HepG2 (cell line): ENCODE measurements at regions not wholly inside any gene's neighbourhood (a gene's known extent, or its start where the extent isn't known, plus 50 kb on each side); places are given as distances from the start of the nearest gene placed in this dataset.
"Not testable (repeated sequence)": the region's sequence is repeated elsewhere in the genome, so short reads cannot be mapped to it uniquely, and the experiment has no call there.

Source experiments
- ATAC-seq: fragments of 200-7000 bp; cut with Tn5 transposase; 3 replicates; pipeline ENCODE4 v1.9.1; 2020; ENCODE audit warnings: mild to moderate bottlenecking, moderate library complexity
- BruUV-seq: library from RNA; stranded (reverse); fragments of 400-500 nt; replicated peaks from 2 replicates; lab custom pipeline; 2021; lab: Mats Ljungman, UMichigan
- CTCF ChIA-PET: fragments of 300-600 bp; formaldehyde crosslinking; extraction: SDS; loops from one replicate; lab custom pipeline; 2021; ENCODE audit warnings: low total read pairs, inconsistent platforms, low intra/inter-chr PET ratio; lab: Yijun Ruan, JAX
- POLR2A ChIA-PET: fragments of 350-600 bp; sonication (Branson Sonifier 250); formaldehyde crosslinking; loops from one replicate; lab custom pipeline; 2020; ENCODE audit warnings: antibody characterized with exemption, inconsistent platforms; lab: Yijun Ruan, JAX
- DNase-seq: peaks from one replicate; pipeline ENCODE4 v3.0.0-alpha.2; 2015; ENCODE audit warnings: low spot score
- FAIRE-seq: peaks from 3 replicates; lab custom pipeline; 2011; peaks lifted over from hg19 to GRCh38; lab: Jason Lieb, UNC
- H2AFZ ChIP-seq: one replicate; pipeline ENCODE4 v1.6.1; 2011; ENCODE audit warnings: low read length, inconsistent platforms
- H3K27ac ChIP-seq: fragments of 300-600 bp; 3 replicates; pipeline ENCODE4 v1.8.0; 2011; ENCODE audit warnings: mixed run types, mild to moderate bottlenecking, mixed read lengths, low read length, inconsistent platforms; ENCODE audit not compliant: insufficient read depth; ENCODE audit errors: extremely low read length
- H3K27me3 ChIP-seq, 2 experiments: fragments of 200-600 bp in 1 of 2; 2 replicates in 1 of 2; 3 replicates in 1 of 2; pipeline versions ENCODE4 v1.6.0 to v1.8.0; 2011; ENCODE audit warnings: low read length in 2 of 2, mild to moderate bottlenecking in 2 of 2, moderate library complexity in 2 of 2, inconsistent platforms in 1 of 2; ENCODE audit not compliant: insufficient read depth in 2 of 2, control insufficient read depth in 1 of 2
- H3K36me3 ChIP-seq, 2 experiments: fragments of 200-600 bp in 1 of 2; replicated peaks in 1 of 2; 2 replicates in 1 of 2; 3 replicates in 1 of 2; pipeline versions ENCODE4 v1.5.1 to v1.8.0; 2011; ENCODE audit warnings: low read length in 2 of 2, inconsistent platforms in 1 of 2; ENCODE audit not compliant: insufficient read depth in 2 of 2, control insufficient read depth in 1 of 2
- H3K4me1 ChIP-seq: 2 replicates; pipeline ENCODE4 v1.5.1; 2012; ENCODE audit warnings: low read length, inconsistent platforms; ENCODE audit not compliant: insufficient read depth
- H3K4me2 ChIP-seq: 2 replicates; pipeline ENCODE4 v1.6.0; 2011; ENCODE audit warnings: low read depth, low read length, inconsistent platforms
- H3K4me3 ChIP-seq, 3 experiments: fragments of 200-600 bp in 1 of 3; sonication (generic), shearing (Covaris generic) in 1 of 3; replicated peaks in 1 of 3; 2 replicates each; pipeline ENCODE4 v1.5.1; 2011 to 2016; ENCODE audit warnings: low read length in 3 of 3, inconsistent platforms in 2 of 3, low read depth in 2 of 3, mild to moderate bottlenecking in 2 of 3, control low read depth in 1 of 3, mixed read lengths in 1 of 3; ENCODE audit not compliant: insufficient read depth in 1 of 3
- H3K79me2 ChIP-seq: one replicate; pipeline ENCODE4 v1.6.1; 2011; ENCODE audit warnings: low read length, inconsistent platforms; ENCODE audit not compliant: insufficient read depth
- H3K9ac ChIP-seq: 2 replicates; pipeline ENCODE4 v1.6.0; 2011; ENCODE audit warnings: mild to moderate bottlenecking, low read depth, low read length, inconsistent platforms; ENCODE audit not compliant: insufficient read depth
- H3K9me3 ChIP-seq: 2 replicates; pipeline ENCODE4 v1.5.1; 2012; ENCODE audit warnings: mild to moderate bottlenecking, low read length
- H4K20me1 ChIP-seq: 2 replicates; pipeline ENCODE4 v1.6.0; 2011; ENCODE audit warnings: inconsistent platforms, mild to moderate bottlenecking, low read length, moderate library complexity; ENCODE audit not compliant: insufficient read depth
- BATF2 ChIP-seq: sonication (generic); formaldehyde crosslinking; IDR thresholded peaks from 2 replicates; pipeline ENCODE4 v1.8.0; 2022; ENCODE audit warnings: mild to moderate bottlenecking, missing genetic modification reagents, moderate library complexity
- CC2D1A ChIP-seq: sonication (generic); formaldehyde crosslinking; IDR thresholded peaks from 2 replicates; pipeline ENCODE4 v1.8.1; 2023; ENCODE audit warnings: mild to moderate bottlenecking, missing genetic modification reagents
- HMGXB3 ChIP-seq: sonication (generic); formaldehyde crosslinking; IDR thresholded peaks from 2 replicates; pipeline ENCODE4 v1.4.0; 2020; ENCODE audit warnings: missing genetic modification reagents, borderline replicate concordance
- KLF6 ChIP-seq: IDR thresholded peaks from 2 replicates; pipeline ENCODE4 v1.8.0; 2016; ENCODE audit warnings: missing biosample characterization, missing genetic modification reagents
- NR2F2 ChIP-seq: IDR thresholded peaks from 2 replicates; pipeline ENCODE4 v1.6.1; 2012; ENCODE audit warnings: low read depth, inconsistent platforms, borderline replicate concordance
- NRL ChIP-seq: sonication (generic); formaldehyde crosslinking; IDR thresholded peaks from 2 replicates; pipeline ENCODE4 v1.5.0; 2020; ENCODE audit warnings: missing genetic modification reagents, mild to moderate bottlenecking, moderate library complexity, borderline replicate concordance
- PITX1 ChIP-seq: sonication (generic); formaldehyde crosslinking; IDR thresholded peaks from 2 replicates; pipeline ENCODE4 v1.5.1; 2020; ENCODE audit warnings: mild to moderate bottlenecking, missing genetic modification reagents
- SOX13 ChIP-seq, 3 experiments: fragments of 450-650 bp in 1 of 3; sonication (generic) in 1 of 3; formaldehyde crosslinking in 1 of 3; IDR thresholded peaks in 2 of 3; conservative IDR thresholded peaks in 1 of 3; 2 replicates each; pipeline versions ENCODE4 v1.5.0 to v1.6.1; 2016 to 2020; ENCODE audit warnings: antibody characterized with exemption in 1 of 3, mild to moderate bottlenecking in 1 of 3, missing compliant biosample characterization in 1 of 3, missing genetic modification reagents in 1 of 3, moderate library complexity in 1 of 3
- ZNF264 ChIP-seq: sonication (generic); formaldehyde crosslinking; IDR thresholded peaks from 2 replicates; pipeline ENCODE4 v1.4.0; 2020; ENCODE audit warnings: missing genetic modification reagents
- ZNF329 ChIP-seq: sonication (generic); formaldehyde crosslinking; IDR thresholded peaks from 2 replicates; pipeline ENCODE4 v1.9.0; 2021; ENCODE audit warnings: low read depth, mild to moderate bottlenecking, missing genetic modification reagents
- ZNF792 ChIP-seq: IDR thresholded peaks from 2 replicates; pipeline ENCODE4 v1.6.1; 2016
- ZNF850 ChIP-seq: sonication (generic); formaldehyde crosslinking; conservative IDR thresholded peaks from 2 replicates; pipeline ENCODE4 v1.9.0; 2021; ENCODE audit warnings: mild to moderate bottlenecking, missing genetic modification reagents
- WGBS: methylation state at CpG from one replicate; pipeline ENCODE4 v1.1.6; 2017; ENCODE audit warnings: low lambda C conversion rate; 5-methylcytosine and 5-hydroxymethylcytosine counted together
- in situ Hi-C: cut with HindIII; loops from 2 replicates; pipeline ENCODE4 v1.10.0; 2017; ENCODE audit warnings: low pct_unique_long_range_greater_than_20kb; ENCODE audit not compliant: extremely low pct_ligation_motif_present
- intact Hi-C: fragments of 100-400 bp; cut with micrococcal nuclease; formaldehyde crosslinking; loops from one replicate; pipeline ENCODE4 v1.10.0; 2022; ENCODE audit not compliant: unreplicated experiment

GRCh38 chr1:119256089-119256488 lies 112.5 kb upstream of the HAO2 start:
- H2AFZ ChIP-seq, H3K9ac ChIP-seq, CTCF ChIA-PET, in situ Hi-C loops, H4K20me1 ChIP-seq, H3K9me3 ChIP-seq, H3K27me3 ChIP-seq, intact Hi-C loops, H3K79me2 ChIP-seq, H3K27ac ChIP-seq, DNase-seq, H3K4me1 ChIP-seq, BruUV-seq, POLR2A ChIA-PET, ATAC-seq, FAIRE-seq, H3K4me2 ChIP-seq, H3K4me3 ChIP-seq, H3K36me3 ChIP-seq: not testable (repeated sequence)
- WGBS, result 96% methylated on average over 1 of the region's 1 CpG

GRCh38 chr1:119260506-119260905 lies 108.1 kb upstream of the HAO2 start:
- POLR2A ChIA-PET, result no interaction called here
- Histone ChIP-seq H3K36me3 (no peaks in the 10 kb centered on the region), H3K27me3 (no peaks in the 10 kb centered on the region), H3K4me3 (no peak overlapping the region), H3K79me2 (no peaks in the 10 kb centered on the region), H2AFZ (no peak overlapping the region), H3K4me2 (no peak overlapping the region), H3K9me3 (no peaks in the 10 kb centered on the region), H3K4me1 (no peaks in the 10 kb centered on the region), H3K9ac (no peak overlapping the region), H3K27ac (no peak overlapping the region), H4K20me1 (no peaks in the 10 kb centered on the region)
- no TSS peak for BruUV-seq
- in situ Hi-C loops, result no loop called here
- no peak for FAIRE-seq
- ATAC-seq, result no peak
- DNase-seq, result no peak
- 64% methylated on average over 5 of the region's 5 CpGs for WGBS
- CTCF ChIA-PET, result no interaction called here
- intact Hi-C loops, result no loop called here
- no peak for TF ChIP-seq PITX1 (CRISPR knock-in tag)
- TF ChIP-seq KLF6, result no peak
- no peak for TF ChIP-seq ZNF792 (CRISPR knock-in tag)
- no peak for TF ChIP-seq NR2F2
- TF ChIP-seq SOX13 (IDR thresholded peaks at IDR 0.05), result no peak
- TF ChIP-seq SOX13 (CRISPR knock-in tag; conservative IDR thresholded peaks at IDR 0.05 in 1 of 2, IDR thresholded peaks at IDR 0.05 in 1 of 2), result no peak
- TF ChIP-seq NRL, result no peak
- TF ChIP-seq HMGXB3 (CRISPR knock-in tag), result no peak
- no peak for TF ChIP-seq BATF2 (CRISPR knock-in tag)
- no peak for TF ChIP-seq CC2D1A
- TF ChIP-seq ZNF264 (CRISPR knock-in tag), result no peak
- TF ChIP-seq ZNF329 (CRISPR knock-in tag), result no peak
- no peak for TF ChIP-seq ZNF850 (CRISPR knock-in tag)
